Osteoblast (primary cell): ENCODE measurements at regions not wholly inside any gene's neighbourhood (a gene's known extent, or its start where the extent isn't known, plus 50 kb on each side); places are given as distances from the start of the nearest gene placed in this dataset.
"Not testable (repeated sequence)": the region's sequence is repeated elsewhere in the genome, so short reads cannot be mapped to it uniquely, and the experiment has no call there.

Source experiments
- DNase-seq: peaks from one replicate; pipeline ENCODE4 v3.0.0; 2011; ENCODE audit warnings: low spot score, mixed read lengths; ENCODE audit not compliant: insufficient read length; ENCODE audit errors: missing footprints
- H2AFZ ChIP-seq: 2 replicates; pipeline ENCODE4 v1.6.0; 2011; ENCODE audit warnings: mild to moderate bottlenecking, low read length
- H3K27ac ChIP-seq: 2 replicates; pipeline ENCODE4 v1.5.1; 2011; ENCODE audit warnings: mild to moderate bottlenecking, low read depth, low read length, moderate library complexity
- H3K27me3 ChIP-seq: 2 replicates; pipeline ENCODE4 v1.6.0; 2012; ENCODE audit warnings: mild to moderate bottlenecking, control low read depth, inconsistent platforms, low read length, moderate library complexity; ENCODE audit not compliant: insufficient read depth
- H3K36me3 ChIP-seq: 2 replicates; pipeline ENCODE4 v1.5.1; 2011; ENCODE audit warnings: mild to moderate bottlenecking, low read length, control low read depth, moderate library complexity; ENCODE audit not compliant: insufficient read depth
- H3K4me1 ChIP-seq: 2 replicates; pipeline ENCODE4 v1.5.1; 2011; ENCODE audit warnings: mild to moderate bottlenecking, low read length, control low read depth, moderate library complexity; ENCODE audit not compliant: insufficient read depth
- H3K4me2 ChIP-seq: 2 replicates; pipeline ENCODE4 v1.6.0; 2011; ENCODE audit warnings: mild to moderate bottlenecking, low read length; ENCODE audit not compliant: insufficient read depth
- H3K4me3 ChIP-seq: fragments of 200-600 bp; sonication (generic); 3 replicates; pipeline ENCODE4 v1.5.1; 2012; ENCODE audit warnings: mild to moderate bottlenecking, low read length, inconsistent platforms; ENCODE audit not compliant: insufficient read depth
- H3K79me2 ChIP-seq: 2 replicates; pipeline ENCODE4 v1.6.0; 2012; ENCODE audit warnings: mild to moderate bottlenecking, low read length, control low read depth, inconsistent platforms; ENCODE audit not compliant: insufficient read depth
- H3K9me3 ChIP-seq: 2 replicates; pipeline ENCODE4 v1.5.1; 2011; ENCODE audit warnings: low read depth, low read length, control low read depth
- H4K20me1 ChIP-seq: 2 replicates; pipeline ENCODE4 v1.6.0; 2012; ENCODE audit warnings: mild to moderate bottlenecking, low read length, control low read depth; ENCODE audit not compliant: insufficient read depth
- CTCF ChIP-seq: IDR thresholded peaks from 2 replicates; pipeline ENCODE4 v1.5.1; 2011; ENCODE audit warnings: mild to moderate bottlenecking, low read depth, low read length, moderate library complexity; ENCODE audit errors: extremely low read depth

DNA sequence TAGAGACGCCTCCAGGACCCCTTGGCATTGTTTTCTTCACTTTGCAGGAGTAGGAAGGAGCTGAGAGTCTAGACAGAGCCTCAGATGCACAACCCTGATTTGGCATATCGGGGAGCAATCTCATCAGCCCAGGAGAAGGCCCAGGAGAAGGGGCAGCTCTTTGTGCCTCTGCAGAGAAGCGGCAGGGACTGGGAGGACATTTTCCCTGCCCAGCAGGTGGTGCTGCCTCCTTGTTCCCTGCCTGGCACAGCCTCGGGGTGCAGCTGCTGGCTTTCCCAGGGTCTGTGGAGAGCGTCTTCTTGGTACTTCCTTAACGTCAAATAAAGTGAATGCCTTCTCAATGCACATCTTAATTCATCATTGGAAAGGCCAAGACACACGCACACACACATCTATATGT, 419.5 kb downstream of the TMEM121 start:
- peak; percentile 25 for TF ChIP-seq CTCF
- Histone ChIP-seq H3K27me3 (no peaks in the 10 kb centered on the region), H3K4me3 (no peak overlapping the region), H3K4me2 (no peak overlapping the region), H4K20me1 (no peaks in the 10 kb centered on the region), H3K27ac (no peak overlapping the region), H3K4me1 (no peaks in the 10 kb centered on the region), H3K9me3 (no peaks in the 10 kb centered on the region), H3K79me2 (no peaks in the 10 kb centered on the region), H2AFZ (no peak overlapping the region), H3K36me3 (no peaks in the 10 kb centered on the region)
- DNase-seq = peak; percentile 19

- no peak for TF ChIP-seq CTCF
These were observed 421.2 kb downstream of the TMEM121 start for GRCh38 chr14:105947599-105947998.

DNA sequence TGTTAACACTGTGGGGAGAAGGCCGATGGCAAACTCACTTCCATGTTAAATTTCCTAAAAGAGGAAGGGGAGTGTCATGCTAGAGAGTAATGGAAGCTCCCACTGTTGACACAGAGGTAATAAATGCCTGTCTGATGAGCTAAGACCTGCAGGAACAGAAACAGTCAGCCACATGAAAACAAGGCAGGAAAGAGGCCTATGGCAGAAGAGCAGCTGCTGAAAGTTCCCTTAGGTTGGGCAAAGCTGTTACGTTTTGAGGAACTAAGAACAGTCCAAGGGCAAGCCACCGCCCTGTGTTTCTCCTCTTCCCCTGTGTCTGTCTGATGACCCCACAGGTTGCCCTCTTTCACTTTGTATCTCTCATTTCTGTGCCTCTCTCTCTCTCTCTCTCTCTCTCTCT, 422.6 kb downstream of the TMEM121 start:
- not testable (repeated sequence) for H3K4me3 ChIP-seq, H3K27me3 ChIP-seq, H4K20me1 ChIP-seq, H2AFZ ChIP-seq, H3K27ac ChIP-seq, H3K9me3 ChIP-seq, DNase-seq, H3K4me1 ChIP-seq, H3K4me2 ChIP-seq, H3K79me2 ChIP-seq, H3K36me3 ChIP-seq

More at GRCh38 chr14:105947599-105947998, 421.2 kb downstream of the TMEM121 start:
- Histone ChIP-seq H4K20me1 (no peaks in the 10 kb centered on the region), H3K9me3 (no peaks in the 10 kb centered on the region), H3K4me2 (no peak overlapping the region), H3K27me3 (no peaks in the 10 kb centered on the region), H3K27ac (no peak overlapping the region), H2AFZ (no peak overlapping the region), H3K4me3 (no peak overlapping the region), H3K36me3 (no peaks in the 10 kb centered on the region), H3K4me1 (no peaks in the 10 kb centered on the region), H3K79me2 (no peaks in the 10 kb centered on the region)
- DNase-seq = no peak

DNA sequence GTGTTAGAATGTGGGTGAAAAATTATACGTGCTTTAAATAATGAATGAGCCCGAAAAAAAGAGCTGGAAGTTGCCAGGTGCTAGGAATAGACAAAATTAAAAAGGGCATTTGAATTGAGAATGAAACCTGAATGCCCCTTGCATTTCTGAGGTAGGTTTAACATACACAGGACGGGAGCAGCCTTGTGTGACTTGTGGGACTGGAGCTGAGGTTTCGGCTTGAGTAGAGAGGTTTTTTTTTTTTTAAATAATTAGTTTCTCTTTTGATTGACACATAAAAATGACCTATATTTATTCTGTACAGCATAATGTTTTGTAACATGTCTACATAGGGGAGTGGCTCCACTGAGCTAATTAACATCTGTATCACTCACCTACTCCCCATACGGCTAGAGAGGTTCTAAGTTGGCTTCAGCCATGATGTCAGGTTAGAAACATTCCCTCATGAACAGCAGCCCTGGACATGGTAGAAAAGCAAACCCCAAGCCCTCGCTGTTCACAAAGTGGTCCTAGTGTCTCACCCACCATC, 424.0 kb downstream of the TMEM121 start:
- not testable (repeated sequence) for H4K20me1 ChIP-seq, H3K27me3 ChIP-seq, H3K27ac ChIP-seq, DNase-seq, H3K4me3 ChIP-seq, H2AFZ ChIP-seq, H3K4me2 ChIP-seq, H3K79me2 ChIP-seq, H3K4me1 ChIP-seq, H3K36me3 ChIP-seq, H3K9me3 ChIP-seq

DNA sequence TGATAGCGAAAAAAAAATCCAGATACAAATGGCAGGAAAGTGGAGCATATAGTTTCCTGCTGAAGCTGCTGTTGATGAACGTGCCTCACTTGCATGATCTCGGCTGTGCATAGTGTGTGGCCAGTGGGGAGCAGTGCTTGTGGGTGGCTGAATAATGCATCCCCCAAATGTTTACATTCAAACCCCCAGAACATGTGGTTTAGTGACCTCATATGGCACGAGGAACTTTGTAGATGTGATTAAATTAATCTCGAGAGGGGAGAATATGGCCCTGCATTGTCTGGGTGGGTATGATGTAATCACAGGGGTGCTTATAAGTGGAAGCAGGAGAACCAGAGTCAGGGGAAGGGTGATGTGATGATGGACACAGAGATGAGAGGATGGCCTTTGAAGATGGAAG, 425.0 kb downstream of the TMEM121 start:
- no peak overlapping the region for H2AFZ ChIP-seq
- no peaks in the 10 kb centered on the region for H3K36me3 ChIP-seq
- no peak overlapping the region for H3K27ac ChIP-seq
- no peak for TF ChIP-seq CTCF
- H3K4me1 ChIP-seq = no peaks in the 10 kb centered on the region
- DNase-seq = no peak
- H3K9me3 ChIP-seq = no peaks in the 10 kb centered on the region
- no peaks in the 10 kb centered on the region for H3K79me2 ChIP-seq
- no peak overlapping the region for H3K4me2 ChIP-seq
- H4K20me1 ChIP-seq = no peaks in the 10 kb centered on the region
- no peak overlapping the region for H3K4me3 ChIP-seq
- H3K27me3 ChIP-seq = no peaks in the 10 kb centered on the region
